ENCODE measurements at regions not wholly inside any gene's neighbourhood (a gene's known extent, or its start where the extent isn't known, plus 50 kb on each side); places are given as distances from the start of the nearest gene placed in this dataset.

- Histone ChIP-seq H3K23ac (ENCODE audit: insufficient read length, low read depth, low read length) (no peak overlapping the region), H3K4ac (ENCODE audit: low read depth, low read length) (no peak overlapping the region), H2BK120ac (ENCODE audit: low read depth, low read length, poor library complexity, severe bottlenecking) (no peak overlapping the region), H3K23me2 (ENCODE audit: insufficient read length, low read depth, low read length, poor library complexity, severe bottlenecking) (no peaks in the 10 kb centered on the region), H3K18ac (ENCODE audit: insufficient read length, low read depth, low read length) (no peak overlapping the region), H4K91ac (ENCODE audit: insufficient read length, low read depth, low read length) (no peak overlapping the region), H3K9ac (ENCODE audit: extremely low read depth, insufficient read length, low read length) (no peak overlapping the region), H3T11ph (ENCODE audit: low read length) (no peak overlapping the region), H3K56ac (ENCODE audit: insufficient read length, low read depth, low read length) (no peak overlapping the region), H3K4me1 (ENCODE audit: insufficient read depth, low read length) (no peaks in the 10 kb centered on the region), H4K8ac (replicated peaks; ENCODE audit: insufficient read length, low read depth, low read length) (no peak overlapping the region), H4K5ac (ENCODE audit: insufficient read length, low read depth, low read length) (no peak overlapping the region), H3K79me1 (ENCODE audit: insufficient read depth, low read depth, low read length, poor library complexity, severe bottlenecking) (no peaks in the 10 kb centered on the region), H2AK5ac (ENCODE audit: insufficient read length, low read length) (no peak overlapping the region), H2BK15ac (ENCODE audit: low read depth, low read length) (no peak overlapping the region), H4K20me1 (ENCODE audit: control insufficient read depth, insufficient read depth, insufficient read length) (no peaks in the 10 kb centered on the region), H3K9me3 (ENCODE audit: control insufficient read depth, low read depth, low read length) (no peaks in the 10 kb centered on the region), H2AFZ (ENCODE audit: low read length) (no peak overlapping the region), H3K14ac (ENCODE audit: insufficient read depth, low read length) (no peak overlapping the region), H3K4me2 (ENCODE audit: insufficient read depth, insufficient read length, low read length) (no peak overlapping the region), H3K27ac (ENCODE audit: insufficient read length, low read depth, low read length) (no peak overlapping the region), H3K27me3 (ENCODE audit: insufficient read depth, low read length) (no peaks in the 10 kb centered on the region), H2BK12ac (ENCODE audit: insufficient read length, low read depth, low read length) (no peak overlapping the region), H3K79me2 (ENCODE audit: insufficient read depth, low read length) (no peaks in the 10 kb centered on the region), H2BK5ac (ENCODE audit: insufficient read length, low read length) (no peak overlapping the region), H2BK20ac (ENCODE audit: low read depth, low read length, poor library complexity, severe bottlenecking) (no peak overlapping the region)
- Mint-ChIP-seq H3K27me3 (ENCODE audit: low read depth) (peaks cover 7% of the 10 kb centered on the region; the same call in 1 of the 2 replicates), H3K27ac (no peak overlapping the region), H3K4me3 (no peak overlapping the region), H3K9me3 (no peaks in the 10 kb centered on the region), H3K4me1 (peaks cover 6 to 8% of the 10 kb centered on the region in 2 experiments), H3K36me3 (ENCODE audit: insufficient read depth in 1 of 3, low read depth in 3 of 3) (no peaks in the 10 kb centered on the region)
- no peak for DNase-seq
- TF ChIP-seq CTCF (conservative IDR thresholded peaks at IDR 0.05), result no peak
- no CpG with 5 or more reads among the region's 8 CpGs for WGBS (ENCODE audit: extremely low coverage, insufficient read length, low lambda C conversion rate)
Measured at GRCh38 chr4:174117445-174117844, 166.0 kb downstream of the FBXO8 start.
